ENCODE measurements at regions not wholly inside any gene's neighbourhood (a gene's known extent, or its start where the extent isn't known, plus 50 kb on each side); places are given as distances from the start of the nearest gene placed in this dataset.

DNA sequence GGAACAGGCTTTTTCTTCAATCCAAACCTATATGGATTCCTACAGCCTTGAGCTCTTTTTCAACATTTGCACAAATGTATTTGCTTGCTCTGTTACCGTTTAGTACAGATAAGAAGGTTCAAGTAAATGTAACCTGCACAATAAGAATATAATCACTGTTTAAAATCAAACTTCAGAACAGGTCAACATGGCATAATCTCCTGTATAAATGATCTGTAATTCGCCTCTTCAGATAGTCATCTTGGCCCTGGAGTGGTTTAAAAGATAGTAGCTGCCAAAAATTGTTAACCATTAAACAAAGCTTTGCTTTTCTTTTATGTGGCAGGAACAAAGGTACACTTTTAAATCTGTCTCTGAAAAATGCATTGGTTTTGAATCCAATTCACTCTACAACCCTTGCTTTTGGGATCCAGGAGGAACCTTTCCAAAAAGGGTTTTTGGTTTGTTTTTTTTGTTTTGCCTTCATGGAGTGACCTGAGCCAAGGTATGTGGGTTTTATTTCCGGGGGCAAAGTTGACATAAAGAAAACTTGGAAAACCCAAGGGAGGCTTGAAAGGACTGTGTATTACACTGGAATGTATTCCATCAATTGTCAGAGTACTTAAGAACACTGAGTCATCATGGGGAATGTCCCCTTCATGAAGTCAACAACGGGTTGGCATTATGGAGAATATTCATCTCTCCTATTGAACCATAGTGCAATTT lies 210.4 kb upstream of the HCCS start:
- peak overlapping the region in 1 of 2 donors; percentile 33 for H3K27ac ChIP-seq
- H3K4me1 ChIP-seq = peaks cover 0 to 12% (median 3%) of the 10 kb centered on the region in 4 donors
- no peaks in the 10 kb centered on the region for H3K36me3 ChIP-seq
- H3K27me3 ChIP-seq = no peaks in the 10 kb centered on the region
- H3K4me3 ChIP-seq = no peak overlapping the region
- H3K9me3 ChIP-seq = no peaks in the 10 kb centered on the region
- intact Hi-C loops (cut with DNase I; ENCODE audit: low total_unique reads) = no loop called here
- DNase-seq = no peak
- TF ChIP-seq, protein P1, sequence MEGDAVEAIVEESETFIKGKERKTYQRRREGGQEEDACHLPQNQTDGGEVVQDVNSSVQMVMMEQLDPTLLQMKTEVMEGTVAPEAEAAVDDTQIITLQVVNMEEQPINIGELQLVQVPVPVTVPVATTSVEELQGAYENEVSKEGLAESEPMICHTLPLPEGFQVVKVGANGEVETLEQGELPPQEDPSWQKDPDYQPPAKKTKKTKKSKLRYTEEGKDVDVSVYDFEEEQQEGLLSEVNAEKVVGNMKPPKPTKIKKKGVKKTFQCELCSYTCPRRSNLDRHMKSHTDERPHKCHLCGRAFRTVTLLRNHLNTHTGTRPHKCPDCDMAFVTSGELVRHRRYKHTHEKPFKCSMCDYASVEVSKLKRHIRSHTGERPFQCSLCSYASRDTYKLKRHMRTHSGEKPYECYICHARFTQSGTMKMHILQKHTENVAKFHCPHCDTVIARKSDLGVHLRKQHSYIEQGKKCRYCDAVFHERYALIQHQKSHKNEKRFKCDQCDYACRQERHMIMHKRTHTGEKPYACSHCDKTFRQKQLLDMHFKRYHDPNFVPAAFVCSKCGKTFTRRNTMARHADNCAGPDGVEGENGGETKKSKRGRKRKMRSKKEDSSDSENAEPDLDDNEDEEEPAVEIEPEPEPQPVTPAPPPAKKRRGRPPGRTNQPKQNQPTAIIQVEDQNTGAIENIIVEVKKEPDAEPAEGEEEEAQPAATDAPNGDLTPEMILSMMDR (IDR thresholded peaks at IDR 0.05) = no peak

DNA sequence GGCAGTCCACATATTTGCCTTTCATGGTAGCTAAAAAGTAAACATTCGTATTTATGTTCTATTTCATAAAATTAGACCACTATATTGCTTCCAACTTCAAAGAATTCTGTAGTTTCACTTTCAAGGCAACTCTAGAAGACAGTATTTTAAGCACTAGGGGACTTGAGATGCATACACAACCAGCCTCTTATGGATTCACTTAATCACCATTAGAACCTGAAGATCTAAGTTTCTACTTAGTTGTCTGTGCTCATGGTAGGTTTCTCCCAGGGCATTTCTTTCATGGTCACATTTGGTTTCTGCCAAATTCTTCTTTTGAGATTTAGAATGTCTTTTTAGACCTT lies 209.9 kb upstream of the HCCS start:
- Histone ChIP-seq H3K9me3 (no peaks in the 10 kb centered on the region), H3K4me1 (peaks cover 0 to 12% (median 3%) of the 10 kb centered on the region in 4 donors), H3K36me3 (no peaks in the 10 kb centered on the region), H3K27ac (peak overlapping the region in 1 of 2 donors; percentile 33), H3K27me3 (no peaks in the 10 kb centered on the region), H3K4me3 (no peak overlapping the region)
- DNase-seq = no peak
- intact Hi-C loops (cut with DNase I; ENCODE audit: low total_unique reads) = no loop called here
- TF ChIP-seq, protein P1 (IDR thresholded peaks at IDR 0.05) = no peak

DNA sequence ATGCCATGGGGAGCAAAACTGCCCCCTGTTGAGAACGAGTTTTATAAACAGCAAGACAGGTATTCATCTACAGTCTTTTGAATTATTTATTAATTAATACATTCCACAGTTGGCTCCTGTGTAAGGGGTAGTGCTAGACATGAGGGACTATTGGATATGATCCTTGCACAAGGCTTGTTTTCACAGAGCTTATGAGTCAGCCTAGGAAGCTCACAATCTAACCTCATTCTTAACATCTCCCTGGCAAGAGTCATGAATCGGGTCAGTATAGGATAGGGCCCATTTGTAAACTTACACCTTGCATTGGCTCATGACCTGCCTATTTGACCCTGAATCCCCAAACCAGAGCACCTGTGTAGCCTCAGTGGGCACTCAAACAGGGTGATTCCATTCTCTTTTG lies 209.1 kb upstream of the HCCS start:
- intact Hi-C loops (cut with DNase I; ENCODE audit: low total_unique reads) = no loop called here
- Histone ChIP-seq H3K4me3 (no peak overlapping the region), H3K36me3 (no peaks in the 10 kb centered on the region), H3K4me1 (peaks cover 0 to 12% (median 3%) of the 10 kb centered on the region in 4 donors), H3K27ac (peak overlapping the region in 1 of 2 donors; percentile 33), H3K9me3 (no peaks in the 10 kb centered on the region), H3K27me3 (no peaks in the 10 kb centered on the region)
- TF ChIP-seq, protein P1 (IDR thresholded peaks at IDR 0.05) = no peak
- no peak for DNase-seq

DNA sequence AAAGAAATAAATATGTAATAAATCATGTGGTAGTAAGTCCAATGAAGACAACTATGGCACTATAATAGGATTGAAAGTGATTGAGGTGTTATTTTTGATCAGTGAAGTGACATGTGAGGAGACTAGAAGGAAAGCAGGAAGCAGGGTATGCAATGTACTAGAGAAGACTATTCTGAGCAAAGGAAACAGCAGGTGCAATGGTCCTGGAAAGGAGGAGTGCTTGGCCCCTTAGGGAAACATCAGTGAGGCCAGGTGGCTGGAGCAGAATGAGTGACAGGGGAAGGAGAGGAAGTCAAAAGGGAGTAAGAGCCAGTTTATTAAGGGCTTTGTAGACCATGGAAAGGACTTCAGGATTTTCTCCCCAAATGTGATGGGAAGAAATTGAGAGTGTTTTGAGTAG lies 207.6 kb upstream of the HCCS start:
- no peak overlapping the region for H3K27ac ChIP-seq
- H3K36me3 ChIP-seq = no peaks in the 10 kb centered on the region
- H3K9me3 ChIP-seq = no peaks in the 10 kb centered on the region
- H3K4me1 ChIP-seq = peaks cover 0 to 12% (median 3%) of the 10 kb centered on the region in 4 donors
- no peaks in the 10 kb centered on the region for H3K27me3 ChIP-seq
- DNase-seq = no peak
- TF ChIP-seq, protein P1 (IDR thresholded peaks at IDR 0.05) = no peak
- intact Hi-C loops (cut with DNase I; ENCODE audit: low total_unique reads) = no loop called here
- no peak overlapping the region for H3K4me3 ChIP-seq

DNA sequence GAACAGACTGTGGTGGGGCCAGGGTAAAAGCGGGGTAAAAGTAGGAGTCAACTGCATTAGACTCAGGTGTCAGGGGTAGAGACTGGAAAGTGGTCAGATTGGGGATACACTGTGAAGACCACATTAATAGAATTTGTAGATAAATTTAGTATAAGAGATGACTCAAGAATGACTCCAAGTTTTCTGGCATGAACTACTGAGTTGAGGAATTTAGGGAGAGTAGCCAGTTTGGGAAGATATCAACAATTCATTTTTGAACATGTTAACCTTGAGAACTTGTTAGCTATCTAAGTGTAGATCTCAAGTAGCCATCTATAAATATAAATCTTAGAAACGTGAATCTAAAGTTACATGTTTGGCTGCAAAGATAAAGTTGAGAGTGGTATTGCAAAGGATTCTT lies 206.9 kb upstream of the HCCS start:
- no peaks in the 10 kb centered on the region for H3K36me3 ChIP-seq
- TF ChIP-seq, protein P1 (IDR thresholded peaks at IDR 0.05) = no peak
- H3K27ac ChIP-seq = no peak overlapping the region
- no peaks in the 10 kb centered on the region for H3K27me3 ChIP-seq
- H3K9me3 ChIP-seq = no peaks in the 10 kb centered on the region
- H3K4me1 ChIP-seq = peaks cover 0 to 12% (median 3%) of the 10 kb centered on the region in 4 donors
- DNase-seq = no peak
- no peak overlapping the region for H3K4me3 ChIP-seq
- intact Hi-C loops (cut with DNase I; ENCODE audit: low total_unique reads) = no loop called here

All from tibial artery (tissue), 4 donors.